Stimulated activated memory B cell treated with anti-CD40 and anti-IgM and Interleukin-4, amounts not matched to agents 10 μg/mL and 1 μg/mL and 100 μg/mL, for 72 hours (primary cell): ENCODE measurements at regions not wholly inside any gene's neighbourhood (a gene's known extent, or its start where the extent isn't known, plus 50 kb on each side); places are given as distances from the start of the nearest gene placed in this dataset.
"Not testable (repeated sequence)": the region's sequence is repeated elsewhere in the genome, so short reads cannot be mapped to it uniquely, and the experiment has no call there.

Experiments used
- ATAC-seq: fragments of 150-1000 bp; cut with Tn5 transposase; 2 replicates; pipeline ENCODE4 v1.10.0; 2021
- H3K27ac Mint-ChIP-seq: one replicate; pipeline ENCODE4 v1.8.0; 2022; ENCODE audit warnings: mild to moderate bottlenecking, mixed read lengths
- H3K27me3 Mint-ChIP-seq: one replicate; pipeline ENCODE4 v1.8.0; 2022; ENCODE audit warnings: mixed read lengths
- H3K36me3 Mint-ChIP-seq: one replicate; pipeline ENCODE4 v1.8.0; 2022; ENCODE audit warnings: mixed read lengths
- H3K4me1 Mint-ChIP-seq: one replicate; pipeline ENCODE4 v1.8.0; 2022; ENCODE audit warnings: mixed read lengths
- H3K4me3 Mint-ChIP-seq: one replicate; pipeline ENCODE4 v1.8.0; 2022; ENCODE audit warnings: mild to moderate bottlenecking, moderate library complexity, mixed read lengths
- H3K9me3 Mint-ChIP-seq: one replicate; pipeline ENCODE4 v1.8.0; 2022; ENCODE audit warnings: mixed read lengths

- no peak for ATAC-seq
- peaks cover 58% of the 10 kb centered on the region for H3K27me3 Mint-ChIP-seq
- no peaks in the 10 kb centered on the region for H3K4me1 Mint-ChIP-seq
- H3K27ac Mint-ChIP-seq = no peak overlapping the region
- H3K9me3 Mint-ChIP-seq = peaks cover 16% of the 10 kb centered on the region
- H3K4me3 Mint-ChIP-seq = no peak overlapping the region
- no peaks in the 10 kb centered on the region for H3K36me3 Mint-ChIP-seq
These were observed 215.0 kb upstream of the MYL2 start for GRCh38 chr12:111135293-111135832.

- H3K9me3 Mint-ChIP-seq = peaks cover 14% of the 10 kb centered on the region
- no peaks in the 10 kb centered on the region for H3K4me1 Mint-ChIP-seq
- no peak overlapping the region for H3K4me3 Mint-ChIP-seq
- no peak for ATAC-seq
- no peak overlapping the region for H3K27ac Mint-ChIP-seq
- peaks cover 29% of the 10 kb centered on the region for H3K27me3 Mint-ChIP-seq
- no peaks in the 10 kb centered on the region for H3K36me3 Mint-ChIP-seq
These were observed 210.0 kb upstream of the MYL2 start for GRCh38 chr12:111130336-111130735.

DNA sequence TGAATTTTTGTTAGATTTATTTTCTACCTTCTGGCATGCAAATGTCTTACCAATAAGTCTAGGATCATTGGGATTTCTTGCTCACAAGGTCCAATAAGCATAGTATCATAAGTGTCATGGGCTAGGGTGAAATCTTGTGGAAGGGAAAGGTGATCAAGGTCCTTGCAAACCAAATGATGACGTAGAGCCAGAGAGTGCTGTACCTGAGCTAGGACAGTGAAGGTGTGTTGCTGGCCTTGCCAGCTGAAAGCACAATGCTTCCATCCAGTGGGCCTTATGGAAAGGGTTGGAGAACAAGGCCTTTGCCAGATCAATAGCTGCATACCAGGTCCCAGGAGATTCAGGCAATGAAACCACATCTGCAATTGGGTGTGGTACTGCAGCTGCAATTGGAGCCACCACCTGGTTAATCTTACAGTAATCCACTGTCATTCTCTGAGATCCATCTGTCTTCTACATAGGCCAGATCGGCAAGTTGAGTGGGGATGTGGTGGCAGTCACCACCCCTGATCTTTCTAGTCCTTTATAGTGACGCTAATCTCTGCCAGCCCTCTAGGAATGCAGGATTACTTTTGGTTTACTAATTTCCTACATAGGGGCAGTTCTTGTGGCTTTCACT is 208.9 kb upstream of the MYL2 start:
- Mint-ChIP-seq H3K9me3 (peaks cover 5% of the 10 kb centered on the region), H3K27ac (no peak overlapping the region), H3K27me3 (peaks cover 18% of the 10 kb centered on the region), H3K4me1 (no peaks in the 10 kb centered on the region), H3K36me3 (no peaks in the 10 kb centered on the region), H3K4me3 (no peak overlapping the region)
- ATAC-seq = peak; percentile 8

DNA sequence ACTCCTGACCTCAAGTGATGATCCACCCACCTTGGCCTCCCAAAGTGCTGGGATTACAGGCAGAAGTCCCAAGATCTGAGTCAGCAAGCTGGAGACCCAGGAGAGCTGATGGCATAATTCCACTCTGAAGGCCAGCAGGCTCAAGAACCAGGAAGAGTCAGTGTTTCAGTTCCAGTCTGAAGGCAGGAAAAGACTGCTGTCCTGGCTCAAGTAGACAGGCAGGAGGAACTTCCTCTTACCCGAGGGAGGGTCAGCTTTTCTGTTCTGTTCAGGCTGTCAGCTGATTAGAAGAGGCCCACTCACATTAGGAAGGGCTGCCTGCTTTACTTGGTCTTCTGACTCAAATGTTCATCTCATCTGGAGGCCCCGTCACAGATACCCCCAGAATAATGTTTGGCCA is 206.0 kb upstream of the MYL2 start:
- Mint-ChIP-seq H3K27ac (no peak overlapping the region), H3K27me3 (peaks cover 25% of the 10 kb centered on the region), H3K36me3 (no peaks in the 10 kb centered on the region), H3K4me3 (no peak overlapping the region), H3K9me3 (peaks cover 5% of the 10 kb centered on the region), H3K4me1 (no peaks in the 10 kb centered on the region)
- ATAC-seq = no peak

DNA sequence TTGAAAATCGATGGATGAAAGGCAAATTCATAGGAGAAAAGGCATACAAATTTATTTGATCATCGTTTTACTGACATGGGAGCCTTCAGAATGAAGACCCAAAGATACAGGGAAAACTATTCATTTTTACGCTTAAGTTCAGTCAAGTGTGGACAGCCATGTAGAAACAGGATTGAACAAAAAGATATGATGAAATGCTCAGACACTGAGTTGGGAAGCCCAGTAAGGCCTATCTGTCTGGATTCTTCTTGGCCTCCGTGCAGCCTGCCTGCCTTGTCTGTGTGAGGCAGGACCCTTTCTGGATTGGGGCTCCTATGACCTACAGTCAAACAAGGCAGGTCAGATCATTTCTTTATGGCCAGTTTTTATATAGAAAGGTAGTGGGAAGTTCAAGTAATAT is 203.8 kb upstream of the MYL2 start:
- Mint-ChIP-seq H3K4me3 (no peak overlapping the region), H3K4me1 (no peaks in the 10 kb centered on the region), H3K9me3 (peaks cover 3% of the 10 kb centered on the region), H3K27me3 (peaks cover 29% of the 10 kb centered on the region), H3K27ac (no peak overlapping the region), H3K36me3 (no peaks in the 10 kb centered on the region)
- ATAC-seq = no peak

DNA sequence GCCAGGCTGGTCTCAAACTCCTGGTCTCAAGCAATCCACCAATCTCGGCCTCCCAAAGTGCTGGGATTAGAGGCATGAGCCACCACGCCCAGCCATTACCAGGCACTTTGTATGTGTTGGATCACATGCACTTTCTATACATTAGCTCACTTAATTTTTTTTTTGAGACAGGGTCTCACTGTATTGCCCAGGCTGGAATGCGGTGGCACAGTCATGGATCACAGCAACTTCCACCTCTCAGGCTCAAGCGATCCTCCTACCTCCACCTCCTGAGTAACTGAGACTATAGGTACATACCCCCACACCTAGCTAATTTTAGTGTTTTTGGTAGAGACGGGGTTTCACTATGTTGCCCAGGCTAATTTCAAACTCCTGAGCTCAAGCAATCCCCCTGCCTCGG is 203.0 kb upstream of the MYL2 start:
- Mint-ChIP-seq H3K27ac (no peak overlapping the region), H3K27me3 (peaks cover 29% of the 10 kb centered on the region), H3K4me1 (no peaks in the 10 kb centered on the region), H3K9me3 (peaks cover 3% of the 10 kb centered on the region), H3K36me3 (no peaks in the 10 kb centered on the region), H3K4me3 (no peak overlapping the region)
- ATAC-seq = no peak

DNA sequence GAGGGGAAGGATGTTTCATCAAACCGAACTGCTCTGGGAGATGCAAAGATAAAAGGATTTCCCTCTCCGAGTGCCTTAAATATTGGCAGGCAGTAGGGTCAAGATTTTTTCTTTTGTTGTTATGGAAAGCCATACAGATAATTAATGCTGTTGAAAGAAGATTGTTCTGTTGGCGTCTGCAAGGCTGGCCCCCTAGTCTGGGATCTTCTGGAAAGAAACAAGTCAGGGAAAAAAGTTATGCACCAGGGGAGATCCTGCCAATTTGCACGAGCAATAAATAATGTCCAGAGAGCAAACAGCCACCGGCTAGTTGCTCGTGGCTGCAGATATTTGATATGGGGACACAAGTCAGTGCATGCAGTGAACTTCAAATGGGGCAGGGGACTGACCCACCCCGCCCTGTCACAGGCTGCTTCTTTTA is 202.1 kb upstream of the MYL2 start:
- Mint-ChIP-seq H3K4me1 (no peaks in the 10 kb centered on the region), H3K9me3 (peaks cover 3% of the 10 kb centered on the region), H3K27ac (no peak overlapping the region), H3K36me3 (no peaks in the 10 kb centered on the region), H3K4me3 (no peak overlapping the region), H3K27me3 (peaks cover 29% of the 10 kb centered on the region)
- ATAC-seq = no peak

GRCh38 chr12:111121840-111122239 is 201.5 kb upstream of the MYL2 start:
- Mint-ChIP-seq H3K9me3 (peaks cover 3% of the 10 kb centered on the region), H3K36me3 (no peaks in the 10 kb centered on the region), H3K4me1 (no peaks in the 10 kb centered on the region), H3K27ac (no peak overlapping the region), H3K4me3 (no peak overlapping the region), H3K27me3 (peaks cover 29% of the 10 kb centered on the region)
- ATAC-seq = no peak

DNA sequence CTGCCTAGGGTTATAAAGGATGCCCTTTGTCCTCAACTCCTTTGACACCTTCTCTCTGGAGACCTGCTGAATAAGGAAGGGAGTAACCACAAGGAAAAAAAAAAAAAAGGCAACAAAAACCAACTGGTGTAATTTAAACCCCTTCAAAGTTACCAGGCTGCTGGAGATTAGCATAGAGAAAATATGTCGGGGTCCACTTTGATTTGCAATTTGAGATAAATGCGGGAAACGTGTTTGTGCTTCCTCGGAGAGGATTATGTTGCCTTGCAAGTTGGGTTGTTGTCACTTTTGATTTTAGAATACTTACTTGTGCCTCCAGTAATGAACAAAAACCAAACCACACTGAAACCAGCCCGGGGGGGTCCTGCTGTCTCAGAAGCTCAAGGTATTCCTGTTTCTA is 200.2 kb upstream of the MYL2 start:
- Mint-ChIP-seq H3K27me3 (peaks cover 41% of the 10 kb centered on the region), H3K4me3 (no peak overlapping the region), H3K36me3 (no peaks in the 10 kb centered on the region)

DNA sequence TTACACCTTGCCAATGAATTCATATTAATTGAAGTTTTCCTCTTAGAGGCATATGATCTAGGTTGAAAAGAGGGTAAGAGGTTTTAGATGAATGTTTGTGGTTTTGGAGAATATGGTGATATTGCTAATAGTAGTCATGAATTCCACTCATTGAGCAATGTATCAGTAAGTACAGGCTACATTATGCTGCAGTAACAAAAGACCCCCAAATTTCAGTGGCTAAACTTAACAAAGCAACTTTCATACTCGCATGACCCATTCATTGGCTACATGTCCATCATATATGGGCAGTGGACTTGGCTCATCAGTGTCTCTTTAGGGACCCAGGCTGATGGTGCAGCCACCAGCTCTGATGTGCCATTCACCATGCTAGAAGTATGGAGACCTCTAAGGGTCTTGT is 196.6 kb upstream of the MYL2 start:
- Mint-ChIP-seq H3K36me3 (no peaks in the 10 kb centered on the region), H3K4me1 (peaks cover 8% of the 10 kb centered on the region), H3K27ac (no peak overlapping the region), H3K27me3 (peaks cover 31% of the 10 kb centered on the region), H3K4me3 (no peak overlapping the region), H3K9me3 (no peaks in the 10 kb centered on the region)
- no peak for ATAC-seq

More for the DNA sequence above, 200.2 kb upstream of the MYL2 start:
- Mint-ChIP-seq H3K9me3 (peaks cover 2% of the 10 kb centered on the region), H3K4me1 (no peaks in the 10 kb centered on the region), H3K27ac (no peak overlapping the region)
- no peak for ATAC-seq

- H3K4me3 Mint-ChIP-seq, H3K36me3 Mint-ChIP-seq, H3K27ac Mint-ChIP-seq, ATAC-seq, H3K9me3 Mint-ChIP-seq: not testable (repeated sequence)
- Mint-ChIP-seq H3K4me1 (peaks cover 12% of the 10 kb centered on the region), H3K27me3 (peaks cover 27% of the 10 kb centered on the region)
These were observed 192.9 kb upstream of the MYL2 start for GRCh38 chr12:111113313-111113712.

DNA sequence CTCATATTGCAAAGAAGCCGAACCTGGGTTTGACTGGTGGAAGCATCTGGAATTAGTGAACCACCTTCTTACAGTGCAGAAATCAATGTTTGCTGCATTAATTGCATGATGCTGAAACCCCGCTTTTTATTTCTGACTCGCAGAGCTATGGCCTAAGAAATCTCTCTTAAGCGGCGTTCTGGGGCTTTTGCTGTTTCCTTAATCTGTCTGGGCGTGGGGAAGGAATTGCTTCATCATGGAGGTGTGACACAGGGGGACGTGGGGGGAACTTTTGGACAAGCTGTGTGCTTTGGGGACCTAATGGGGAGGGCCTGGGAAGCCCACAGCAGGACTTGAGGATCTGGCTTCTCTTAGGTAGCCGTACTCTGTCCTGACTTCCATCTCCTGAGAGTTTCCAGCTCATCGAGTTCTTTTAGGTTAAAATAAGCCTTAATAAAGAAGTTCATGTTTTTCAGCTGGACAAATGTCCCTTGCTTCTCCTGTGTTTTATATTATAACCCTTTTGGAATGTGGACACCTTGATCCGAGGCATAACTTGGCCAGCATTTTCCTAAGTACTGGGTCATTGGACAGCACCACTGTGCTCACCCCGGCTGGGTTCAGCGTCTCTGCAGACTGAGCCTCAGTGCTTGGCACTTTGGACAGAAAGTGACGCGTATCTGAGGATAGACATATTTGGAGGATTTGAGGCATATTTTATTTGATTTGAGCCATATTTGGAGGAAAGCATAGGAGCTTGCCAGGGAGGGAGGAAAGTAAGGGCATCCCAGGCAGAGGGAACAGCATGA is 192.1 kb upstream of the MYL2 start:
- Mint-ChIP-seq H3K4me1 (peaks cover 12% of the 10 kb centered on the region), H3K36me3 (no peaks in the 10 kb centered on the region), H3K9me3 (no peaks in the 10 kb centered on the region), H3K4me3 (no peak overlapping the region), H3K27me3 (peaks cover 30% of the 10 kb centered on the region), H3K27ac (no peak overlapping the region)
- ATAC-seq = no peak

- Mint-ChIP-seq H3K9me3 (no peaks in the 10 kb centered on the region), H3K36me3 (no peaks in the 10 kb centered on the region), H3K4me1 (peaks cover 12% of the 10 kb centered on the region), H3K27ac (no peak overlapping the region), H3K27me3 (peaks cover 29% of the 10 kb centered on the region), H3K4me3 (no peak overlapping the region)
- no peak for ATAC-seq
These were observed 191.3 kb upstream of the MYL2 start for GRCh38 chr12:111111681-111112080.

DNA sequence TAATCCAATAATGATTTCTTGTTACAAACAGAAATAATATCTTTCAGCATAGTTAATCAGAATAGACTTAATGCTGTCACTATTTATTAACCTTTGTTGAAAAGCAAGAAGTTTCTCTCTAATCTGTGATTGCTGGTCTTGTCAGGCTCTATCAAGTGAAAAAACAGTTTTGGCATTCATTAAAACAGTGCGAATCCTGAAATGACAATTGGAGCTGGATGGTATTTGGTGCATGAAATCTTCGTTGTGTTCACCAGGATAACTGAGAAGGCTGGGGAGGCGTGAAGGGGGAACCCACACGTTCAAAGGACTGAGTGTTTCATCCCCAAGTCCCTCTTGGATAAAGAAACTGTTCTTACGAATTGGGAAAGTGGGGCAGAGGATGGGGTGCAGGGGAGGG is 190.2 kb upstream of the MYL2 start:
- no peak overlapping the region for H3K27ac Mint-ChIP-seq
- H3K27me3 Mint-ChIP-seq = peaks cover 18% of the 10 kb centered on the region
- no peaks in the 10 kb centered on the region for H3K9me3 Mint-ChIP-seq
- peaks cover 12% of the 10 kb centered on the region for H3K4me1 Mint-ChIP-seq
- H3K36me3 Mint-ChIP-seq = no peaks in the 10 kb centered on the region
- no peak for ATAC-seq
- no peak overlapping the region for H3K4me3 Mint-ChIP-seq

DNA sequence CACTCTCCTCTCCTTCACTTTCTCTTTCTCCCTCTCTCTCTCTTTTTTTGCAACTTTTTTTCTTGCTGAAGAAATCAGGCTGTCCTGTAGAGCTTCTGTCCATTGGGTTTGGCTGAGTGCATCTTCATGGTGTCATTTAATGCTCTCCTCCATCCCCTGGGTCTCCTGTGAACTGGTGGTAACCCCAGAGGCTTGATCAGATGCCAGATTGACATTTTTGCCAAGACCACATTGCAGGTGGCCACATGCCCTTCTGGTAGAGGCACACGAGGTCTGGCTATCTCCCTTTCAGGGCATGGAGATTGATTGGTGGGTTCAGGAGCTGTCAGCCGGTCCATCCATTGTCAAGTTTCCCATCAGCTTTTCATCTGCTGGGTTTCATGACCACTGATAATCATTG is 188.3 kb upstream of the MYL2 start:
- no peak overlapping the region for H3K4me3 Mint-ChIP-seq
- no peaks in the 10 kb centered on the region for H3K9me3 Mint-ChIP-seq
- H3K36me3 Mint-ChIP-seq = no peaks in the 10 kb centered on the region
- no peak overlapping the region for H3K27ac Mint-ChIP-seq
- ATAC-seq = no peak
- H3K4me1 Mint-ChIP-seq = peaks cover 12% of the 10 kb centered on the region
- peaks cover 15% of the 10 kb centered on the region for H3K27me3 Mint-ChIP-seq
